IPS-18c (cell line): ENCODE measurements at regions not wholly inside any gene's neighbourhood (a gene's known extent, or its start where the extent isn't known, plus 50 kb on each side); places are given as distances from the start of the nearest gene placed in this dataset.
"Not testable (repeated sequence)": the region's sequence is repeated elsewhere in the genome, so short reads cannot be mapped to it uniquely, and the experiment has no call there.

ENCODE experiments used
- H3K4me3 ChIP-seq: 2 replicates; pipeline ENCODE4 v1.7.0; 2013; ENCODE audit warnings: low read depth, mild to moderate bottlenecking, low read length, moderate library complexity; ENCODE audit not compliant: insufficient read depth
- H3K9me3 ChIP-seq: one replicate; pipeline ENCODE4 v1.6.1; 2013; ENCODE audit warnings: mild to moderate bottlenecking, low read length, moderate library complexity; ENCODE audit not compliant: control insufficient read depth, insufficient read depth

GRCh38 chr19:20414120-20414519, 151.5 kb downstream of the ZNF737 start:
- H3K4me3 ChIP-seq = no peak overlapping the region
- H3K9me3 ChIP-seq = peaks cover 3% of the 10 kb centered on the region

GRCh38 chr19:20413705-20414104, 151.9 kb downstream of the ZNF737 start:
- Histone ChIP-seq H3K4me3 (no peak overlapping the region), H3K9me3 (peaks cover 3% of the 10 kb centered on the region)

- Histone ChIP-seq H3K9me3 (peaks cover 3% of the 10 kb centered on the region), H3K4me3 (no peak overlapping the region)
Observed at GRCh38 chr19:20412846-20413245, 152.7 kb downstream of the ZNF737 start.

- no peak overlapping the region for H3K4me3 ChIP-seq
- peaks cover 9% of the 10 kb centered on the region for H3K9me3 ChIP-seq
Observed at GRCh38 chr19:20397292-20397691, 168.3 kb downstream of the ZNF737 start.

GRCh38 chr19:20388706-20389225, 176.8 kb downstream of the ZNF737 start:
- H3K9me3 ChIP-seq = no peaks in the 10 kb centered on the region
- no peak overlapping the region for H3K4me3 ChIP-seq

- H3K4me3 ChIP-seq = no peak overlapping the region
- H3K9me3 ChIP-seq = no peaks in the 10 kb centered on the region
Observed at GRCh38 chr19:20385061-20385460, 180.5 kb downstream of the ZNF737 start.

GRCh38 chr19:20371911-20372310, 193.7 kb downstream of the ZNF737 start:
- peaks cover 4% of the 10 kb centered on the region for H3K9me3 ChIP-seq
- no peak overlapping the region; the same call in 1 of the 2 replicates for H3K4me3 ChIP-seq

- not testable (repeated sequence) for H3K9me3 ChIP-seq, H3K4me3 ChIP-seq
Observed at GRCh38 chr19:20371304-20371703, 194.3 kb downstream of the ZNF737 start.

- H3K4me3 ChIP-seq = no peak overlapping the region
- peaks cover 6% of the 10 kb centered on the region for H3K9me3 ChIP-seq
Observed at GRCh38 chr19:20367811-20368294, 197.7 kb downstream of the ZNF737 start.

- Histone ChIP-seq H3K4me3 (no peak overlapping the region), H3K9me3 (peaks cover 7% of the 10 kb centered on the region)
Observed at GRCh38 chr19:20365146-20365545, 198.1 kb downstream of the ZNF486 start.

GRCh38 chr19:20359933-20360720, 193.1 kb downstream of the ZNF486 start:
- peaks cover 2% of the 10 kb centered on the region for H3K9me3 ChIP-seq

GRCh38 chr19:20358841-20359465, 191.9 kb downstream of the ZNF486 start:
- not testable (repeated sequence) for H3K9me3 ChIP-seq

More at GRCh38 chr19:20359933-20360720, 193.1 kb downstream of the ZNF486 start:
- H3K4me3 ChIP-seq = no peak overlapping the region

GRCh38 chr19:20357921-20358320, 190.9 kb downstream of the ZNF486 start:
- Histone ChIP-seq H3K9me3 (peaks cover 2% of the 10 kb centered on the region), H3K4me3 (no peak overlapping the region)

More at GRCh38 chr19:20358841-20359465, 191.9 kb downstream of the ZNF486 start:
- H3K4me3 ChIP-seq = not testable (repeated sequence)

GRCh38 chr19:20351244-20351643, 184.2 kb downstream of the ZNF486 start:
- peaks cover 2% of the 10 kb centered on the region for H3K9me3 ChIP-seq
- no peak overlapping the region for H3K4me3 ChIP-seq

GRCh38 chr19:20349206-20349605, 182.2 kb downstream of the ZNF486 start:
- peaks cover 2% of the 10 kb centered on the region for H3K9me3 ChIP-seq
- no peak overlapping the region for H3K4me3 ChIP-seq

- Histone ChIP-seq H3K9me3 (peaks cover 8% of the 10 kb centered on the region), H3K4me3 (no peak overlapping the region)
Observed at GRCh38 chr19:20339444-20339843, 172.4 kb downstream of the ZNF486 start.

GRCh38 chr19:20334760-20335159, 167.7 kb downstream of the ZNF486 start:
- H3K9me3 ChIP-seq = peaks cover 8% of the 10 kb centered on the region
- no peak overlapping the region for H3K4me3 ChIP-seq

GRCh38 chr19:20333508-20333907, 166.5 kb downstream of the ZNF486 start:
- Histone ChIP-seq H3K4me3 (no peak overlapping the region), H3K9me3 (peaks cover 6% of the 10 kb centered on the region)
